Esophagus mucosa (tissue), 1 donor: ENCODE measurements at regions not wholly inside any gene's neighbourhood (a gene's known extent, or its start where the extent isn't known, plus 50 kb on each side); places are given as distances from the start of the nearest gene placed in this dataset.
"Not testable (repeated sequence)": the region's sequence is repeated elsewhere in the genome, so short reads cannot be mapped to it uniquely, and the experiment has no call there.

ENCODE experiments used
- ATAC-seq: fragments of 200-7000 bp; cut with Tn5 transposase; one replicate; pipeline ENCODE4 v1.9.1; 2020
- donor health status: DM: yes; HTN: yes; CAD: no.

DNA sequence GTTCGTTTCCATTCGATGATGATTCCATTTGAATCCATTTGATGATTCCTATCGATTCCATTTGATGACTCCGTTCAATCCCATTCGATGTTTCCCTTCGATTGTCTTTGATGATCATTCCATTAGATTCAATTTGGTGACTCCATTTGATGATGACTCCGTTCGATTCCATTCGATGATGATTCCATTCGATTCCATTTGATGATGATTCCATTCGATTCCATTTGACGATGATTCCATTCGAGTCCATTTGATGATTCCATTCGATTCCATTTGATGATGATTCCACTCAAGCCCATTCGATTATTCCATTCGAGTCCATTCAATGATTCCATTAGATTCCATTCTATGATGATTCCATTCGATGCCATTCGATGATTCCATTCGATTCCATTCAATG lies 2730.6 kb downstream of the RPIA start:
- ATAC-seq, result not testable (repeated sequence)

DNA sequence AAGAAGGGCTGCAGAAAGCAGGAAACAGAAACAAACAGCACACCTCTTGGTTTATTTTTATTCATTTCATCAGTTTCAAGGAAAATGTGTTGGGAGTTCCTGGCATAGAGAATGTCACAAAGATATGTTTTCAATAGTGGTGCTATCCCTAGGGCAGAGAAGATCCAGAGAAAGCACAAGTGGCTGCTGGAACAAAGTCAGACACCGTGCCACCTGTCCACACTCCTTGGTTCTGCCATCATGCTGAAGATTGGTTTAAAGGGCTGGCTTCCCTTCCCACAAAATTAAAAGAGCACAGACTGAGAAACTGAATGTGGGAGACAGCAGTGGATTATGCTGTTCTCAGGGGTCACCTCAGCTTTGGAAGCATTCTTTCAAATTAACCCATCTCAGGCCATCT lies 2735.7 kb downstream of the RPIA start:
- ATAC-seq, result not testable (repeated sequence)

DNA sequence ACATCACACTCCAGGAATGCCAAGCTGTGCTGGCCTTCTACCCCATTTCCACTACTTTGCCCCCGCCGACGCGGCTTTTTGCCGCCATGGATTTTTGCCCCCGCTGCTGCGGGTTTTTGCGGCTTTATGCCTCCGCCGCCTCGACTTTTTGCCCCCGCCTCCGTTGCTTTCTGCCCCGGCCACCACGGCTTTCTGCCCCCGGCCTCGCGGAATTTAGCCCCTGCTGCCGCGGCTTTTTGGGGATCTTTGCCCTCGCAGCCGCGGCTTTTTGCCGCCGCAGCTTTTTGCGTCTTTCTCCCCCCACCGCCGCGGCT lies 2750.4 kb downstream of the RPIA start:
- not testable (repeated sequence) for ATAC-seq

DNA sequence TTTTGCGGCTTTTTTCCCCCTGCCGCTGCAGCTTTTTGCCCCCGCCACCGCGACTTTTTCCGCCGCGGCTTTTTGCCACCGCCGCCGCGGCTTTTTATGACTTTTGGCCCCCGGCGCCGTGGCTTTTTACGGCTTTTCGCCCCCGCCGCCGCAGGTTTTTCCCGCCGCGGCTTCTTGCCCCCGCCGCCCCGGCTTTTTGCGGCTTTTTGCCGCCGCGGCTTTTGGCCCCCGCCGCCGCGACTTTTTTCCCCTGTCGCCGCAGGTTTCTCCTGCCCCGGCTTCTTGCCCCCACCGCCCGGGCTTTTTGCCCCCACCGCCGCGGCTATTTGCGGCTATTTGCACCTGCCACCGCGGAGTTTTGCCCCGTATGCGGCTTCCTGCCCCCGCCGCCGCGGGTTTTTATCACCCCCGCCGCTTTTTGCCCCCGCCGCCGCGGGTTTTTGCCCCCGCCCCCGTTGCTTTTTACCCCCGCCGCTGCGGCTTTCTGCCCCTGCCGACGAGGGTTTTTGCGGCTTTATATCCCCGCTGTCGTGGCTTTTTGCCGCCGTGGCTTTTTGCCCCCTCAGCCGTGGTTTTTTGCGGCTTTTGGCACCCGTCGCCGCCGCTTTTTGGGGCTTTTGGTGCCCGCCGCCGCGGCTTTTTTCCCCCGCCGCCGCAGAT lies 2750.9 kb downstream of the RPIA start:
- no peak for ATAC-seq

DNA sequence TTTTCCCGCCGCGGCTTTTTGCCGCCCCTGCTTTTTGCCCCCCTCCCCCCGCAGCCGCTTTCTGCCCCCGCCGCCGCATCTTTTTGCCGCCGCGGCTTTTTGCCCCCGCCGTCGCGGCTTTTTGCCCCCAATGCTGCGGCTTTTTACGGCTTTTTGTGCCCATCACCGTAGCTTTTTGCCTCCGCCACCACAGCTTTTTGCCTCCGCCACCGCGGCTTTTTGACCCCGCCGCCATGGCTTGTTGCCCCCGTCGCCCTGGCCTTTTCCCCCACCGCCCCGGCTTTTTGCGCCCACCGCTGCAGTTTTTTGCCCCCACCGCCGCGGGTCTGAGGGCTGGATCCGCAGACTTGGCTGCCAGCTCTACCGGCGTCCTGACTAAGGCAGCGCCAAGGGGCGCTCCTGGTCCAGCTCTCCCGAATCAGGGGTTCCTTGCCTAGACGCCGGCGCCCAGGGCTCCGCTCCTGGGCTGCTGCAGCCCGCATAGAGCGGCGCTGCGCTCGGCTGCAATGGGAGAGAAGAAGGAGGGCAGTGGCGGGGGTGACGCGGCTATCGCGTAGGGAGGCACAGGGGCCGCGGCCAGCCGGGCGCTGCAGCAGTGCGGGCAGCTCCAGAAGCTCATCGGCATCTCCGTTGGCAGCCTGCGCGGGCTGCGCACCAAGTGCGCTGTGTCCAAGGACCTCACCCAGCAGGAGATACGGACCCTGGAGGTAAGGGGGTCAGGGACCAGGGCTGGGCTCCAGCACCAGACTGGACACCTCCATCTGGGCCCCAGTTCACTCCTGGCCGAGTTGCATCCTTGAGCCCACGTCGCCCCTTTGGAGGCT lies 2751.6 kb downstream of the RPIA start:
- not testable (repeated sequence) for ATAC-seq

DNA sequence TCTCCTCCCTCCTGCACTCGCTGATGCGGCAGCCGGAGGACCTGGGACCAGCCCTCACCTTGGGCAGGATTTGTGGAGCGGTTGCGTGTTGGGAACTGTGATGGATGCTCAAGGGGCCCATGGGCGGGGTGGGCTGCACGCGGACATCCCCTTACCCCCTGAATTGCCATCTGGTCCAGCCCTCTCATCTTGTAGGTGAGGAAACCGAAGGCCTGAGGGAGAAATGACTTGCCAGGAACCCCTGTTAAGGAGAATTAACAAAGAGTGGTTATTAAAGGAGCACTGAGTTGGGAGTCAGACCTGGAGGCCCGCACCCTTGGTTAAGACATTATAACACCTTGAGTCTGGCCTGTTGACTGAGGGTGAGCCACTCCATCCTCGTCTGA lies 2752.2 kb downstream of the RPIA start:
- not testable (repeated sequence) for ATAC-seq

DNA sequence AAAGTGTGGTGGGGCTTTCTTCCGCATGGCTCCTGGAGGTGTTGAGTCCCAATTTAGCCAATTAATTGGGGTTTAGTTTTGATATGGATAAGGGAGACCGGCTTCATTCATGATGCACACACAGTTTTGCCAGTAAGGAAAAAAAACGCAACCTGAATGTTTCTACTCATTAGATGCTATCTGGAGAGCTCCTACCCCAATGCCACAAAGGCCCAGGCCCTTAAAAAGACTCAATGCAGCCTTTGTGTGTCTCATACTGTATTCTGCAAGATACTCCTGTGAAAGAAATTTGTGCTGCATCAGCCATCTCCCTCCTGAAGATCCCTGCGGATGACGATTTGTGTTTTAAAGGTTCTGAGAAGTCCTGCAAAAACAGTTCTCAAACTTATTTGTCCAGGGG lies 2754.2 kb downstream of the RPIA start:
- ATAC-seq, result not testable (repeated sequence)

DNA sequence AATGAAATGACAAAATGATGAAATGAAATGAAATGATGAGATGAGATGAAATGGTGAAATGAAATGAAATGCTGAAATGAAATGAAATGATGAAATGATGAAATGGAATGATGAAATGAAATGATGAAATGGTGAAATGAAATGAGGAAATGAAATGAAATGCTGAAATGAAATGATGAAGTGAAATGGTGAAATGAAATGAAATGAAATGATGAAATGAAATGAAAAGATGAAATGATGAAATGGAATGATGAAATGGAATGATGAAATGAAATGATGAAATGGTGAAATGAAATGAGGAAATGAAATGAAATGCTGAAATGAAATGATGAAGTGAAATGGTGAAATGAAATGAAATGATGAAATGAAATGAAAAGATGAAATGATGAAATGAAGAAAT lies 2755.0 kb downstream of the RPIA start:
- not testable (repeated sequence) for ATAC-seq

DNA sequence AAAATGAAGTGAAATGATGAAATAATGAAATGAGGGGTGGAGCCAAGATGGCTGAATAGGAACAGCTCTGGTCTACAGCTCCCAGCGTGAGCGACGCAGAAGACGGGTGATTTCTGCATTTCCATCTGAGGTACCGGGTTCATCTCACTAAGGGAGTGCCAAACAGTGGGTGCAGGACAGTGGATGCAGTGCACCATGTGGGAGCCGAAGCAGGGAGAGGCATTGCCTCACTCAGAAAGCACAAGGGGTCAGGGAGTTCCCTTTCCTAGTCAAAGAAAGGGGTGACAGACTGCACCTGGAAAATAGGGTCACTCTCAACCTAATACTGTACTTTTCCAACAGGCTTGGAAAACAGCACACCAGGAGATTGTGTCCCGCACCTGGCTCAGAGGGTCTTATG lies 2755.4 kb downstream of the RPIA start:
- ATAC-seq, result not testable (repeated sequence)

DNA sequence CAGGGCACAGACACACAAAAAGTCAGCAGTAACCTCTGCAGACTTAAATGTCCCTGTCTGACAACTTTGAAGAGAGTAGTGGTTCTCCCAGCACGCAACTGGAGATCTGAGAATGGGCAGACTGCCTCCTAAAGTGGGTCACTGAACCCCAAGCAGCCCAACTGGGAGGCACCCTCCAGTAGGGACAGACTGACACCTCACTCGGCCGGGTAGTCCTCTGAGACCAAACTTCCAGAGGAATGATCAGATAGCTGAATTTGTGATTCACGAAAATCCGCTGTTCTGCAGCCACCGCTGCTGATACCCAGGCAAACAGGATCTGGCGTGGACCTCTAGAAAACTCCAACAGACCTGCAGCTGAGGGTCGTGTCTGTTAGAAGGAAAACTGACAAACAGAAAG lies 2756.0 kb downstream of the RPIA start:
- ATAC-seq, result not testable (repeated sequence)

DNA sequence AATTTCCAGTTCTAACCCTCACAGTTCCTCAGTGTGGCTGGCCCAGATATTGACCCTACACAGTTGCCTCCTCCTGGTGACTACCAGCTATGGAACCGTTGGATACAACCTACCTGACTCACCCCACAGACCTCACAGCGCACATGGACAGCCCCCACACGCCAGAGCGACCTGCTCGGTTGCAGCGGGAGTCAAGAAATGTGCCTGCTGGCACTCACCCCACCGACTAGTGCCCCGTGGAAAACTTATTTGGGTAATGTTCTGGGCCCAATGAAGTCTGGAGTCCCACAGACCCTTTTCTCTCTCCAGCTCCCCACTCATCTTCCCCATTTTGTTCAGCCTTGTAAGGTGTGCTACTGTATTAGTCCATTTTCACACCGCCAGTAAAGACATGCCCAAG lies 2770.8 kb downstream of the RPIA start:
- not testable (repeated sequence) for ATAC-seq

DNA sequence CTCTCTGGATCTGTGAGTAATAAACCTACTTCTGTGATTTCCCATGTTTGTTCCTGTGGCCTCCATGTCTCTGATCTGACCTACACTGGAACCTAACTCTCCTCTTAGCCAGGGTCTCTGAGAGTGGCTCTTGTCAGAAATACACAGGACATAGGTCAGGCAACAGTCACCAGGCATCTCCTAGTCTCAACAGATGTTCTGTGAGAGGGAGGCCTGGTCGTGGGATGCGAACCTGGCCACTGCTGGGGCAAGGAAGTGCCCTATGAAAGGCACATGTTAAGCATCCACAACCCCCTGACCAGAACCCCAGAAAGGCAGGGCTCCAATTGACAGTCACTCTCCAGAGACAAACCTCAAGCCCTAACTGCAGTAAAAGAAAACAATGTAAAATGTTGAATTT lies 2771.5 kb downstream of the RPIA start:
- not testable (repeated sequence) for ATAC-seq

DNA sequence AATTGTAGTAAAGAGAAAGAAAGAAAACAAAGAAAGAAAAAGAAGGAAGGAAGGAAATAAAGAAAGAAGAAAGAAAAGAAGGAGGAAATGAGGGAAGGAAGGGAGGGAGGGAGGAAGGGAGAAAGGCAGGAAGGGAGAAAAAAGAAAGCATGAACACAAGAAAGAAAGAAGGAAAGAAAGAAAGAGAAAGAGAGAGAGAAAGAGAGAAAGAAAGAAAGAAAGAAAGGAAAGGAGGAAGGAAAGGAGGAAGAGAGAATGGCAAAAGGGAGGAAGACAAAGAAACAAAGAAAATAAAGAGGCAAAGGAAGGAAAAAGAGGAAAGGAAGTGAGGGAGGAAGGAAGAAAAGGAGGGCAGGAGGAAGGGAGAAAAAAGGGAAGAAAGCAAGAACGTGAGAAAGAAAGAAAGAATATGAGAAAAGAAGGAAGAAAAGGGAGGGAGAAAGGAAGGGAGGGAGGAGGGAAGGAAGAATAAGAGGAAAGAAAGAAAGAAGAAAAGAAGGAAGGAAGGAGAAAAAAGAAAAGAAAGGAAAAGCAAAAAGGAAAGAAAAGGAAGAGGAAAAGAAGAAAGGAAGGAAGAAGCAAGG lies 2775.4 kb downstream of the RPIA start:
- not testable (repeated sequence) for ATAC-seq

DNA sequence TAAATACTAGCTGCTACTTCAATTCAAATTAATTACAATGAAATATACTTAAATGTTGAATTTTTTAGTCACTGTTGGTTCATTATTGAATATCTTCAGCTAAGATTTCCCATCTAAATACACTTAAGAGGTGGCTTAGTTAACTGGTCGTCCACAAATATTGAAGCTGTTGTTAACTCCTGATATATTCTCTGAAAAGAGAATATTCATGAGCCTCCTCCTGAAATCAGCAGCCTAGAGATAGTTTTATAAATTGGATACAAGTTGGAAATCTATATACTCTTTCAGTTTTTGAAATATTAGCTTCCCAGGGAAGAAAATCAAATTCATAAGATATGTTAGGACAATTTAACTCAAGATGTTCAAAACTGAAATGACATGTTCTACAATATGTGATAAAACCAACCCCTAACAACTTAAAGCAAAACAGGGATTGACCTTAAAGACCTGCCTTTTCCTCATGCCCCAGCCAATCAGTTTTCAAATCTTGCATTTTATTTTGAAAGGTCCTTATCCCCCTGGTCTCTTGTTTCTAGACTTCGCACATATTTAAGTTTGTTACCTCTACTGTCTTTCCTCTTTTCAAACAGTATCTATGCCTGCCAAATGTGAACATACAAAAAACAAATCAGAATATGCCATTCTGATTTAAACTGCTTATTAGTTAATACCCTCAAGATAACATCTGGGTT lies 2784.9 kb downstream of the RPIA start:
- ATAC-seq, result not testable (repeated sequence)

DNA sequence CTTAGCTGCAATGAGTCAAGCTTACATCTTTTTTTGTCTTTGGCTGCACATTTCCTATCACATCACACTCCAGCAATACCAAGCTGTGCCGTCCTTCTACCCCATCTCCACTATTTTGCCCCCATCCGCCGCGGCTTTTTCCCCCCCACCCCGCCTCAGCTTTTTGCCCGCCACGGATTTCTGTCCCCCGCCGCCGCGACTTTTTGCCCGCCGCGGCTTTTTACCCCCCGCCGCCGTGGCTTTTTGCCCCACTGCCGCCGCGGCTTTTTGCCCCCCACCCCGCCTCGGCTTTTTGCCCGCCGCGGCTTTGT lies 2785.4 kb downstream of the RPIA start:
- not testable (repeated sequence) for ATAC-seq

DNA sequence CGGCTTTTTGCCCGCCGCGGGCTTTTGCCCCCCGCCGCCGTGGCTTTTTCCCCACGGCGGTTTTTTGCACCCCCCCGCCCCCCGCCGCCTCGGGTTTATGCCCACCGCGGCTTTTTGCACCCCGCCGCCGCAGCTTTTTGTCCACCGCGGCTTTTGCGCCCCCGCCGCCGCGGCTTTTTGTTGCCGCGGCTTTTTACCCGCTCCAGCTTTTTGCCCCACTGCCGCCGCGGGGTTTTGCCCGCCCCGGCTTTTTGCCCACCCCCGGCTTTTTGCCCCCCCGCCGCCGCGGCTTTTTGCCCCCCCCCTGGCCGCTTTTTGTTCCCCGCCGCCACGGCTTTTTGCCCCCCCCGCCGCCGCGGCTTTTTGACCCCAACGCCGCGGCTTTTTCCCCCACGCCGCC lies 2785.8 kb downstream of the RPIA start:
- ATAC-seq, result not testable (repeated sequence)

DNA sequence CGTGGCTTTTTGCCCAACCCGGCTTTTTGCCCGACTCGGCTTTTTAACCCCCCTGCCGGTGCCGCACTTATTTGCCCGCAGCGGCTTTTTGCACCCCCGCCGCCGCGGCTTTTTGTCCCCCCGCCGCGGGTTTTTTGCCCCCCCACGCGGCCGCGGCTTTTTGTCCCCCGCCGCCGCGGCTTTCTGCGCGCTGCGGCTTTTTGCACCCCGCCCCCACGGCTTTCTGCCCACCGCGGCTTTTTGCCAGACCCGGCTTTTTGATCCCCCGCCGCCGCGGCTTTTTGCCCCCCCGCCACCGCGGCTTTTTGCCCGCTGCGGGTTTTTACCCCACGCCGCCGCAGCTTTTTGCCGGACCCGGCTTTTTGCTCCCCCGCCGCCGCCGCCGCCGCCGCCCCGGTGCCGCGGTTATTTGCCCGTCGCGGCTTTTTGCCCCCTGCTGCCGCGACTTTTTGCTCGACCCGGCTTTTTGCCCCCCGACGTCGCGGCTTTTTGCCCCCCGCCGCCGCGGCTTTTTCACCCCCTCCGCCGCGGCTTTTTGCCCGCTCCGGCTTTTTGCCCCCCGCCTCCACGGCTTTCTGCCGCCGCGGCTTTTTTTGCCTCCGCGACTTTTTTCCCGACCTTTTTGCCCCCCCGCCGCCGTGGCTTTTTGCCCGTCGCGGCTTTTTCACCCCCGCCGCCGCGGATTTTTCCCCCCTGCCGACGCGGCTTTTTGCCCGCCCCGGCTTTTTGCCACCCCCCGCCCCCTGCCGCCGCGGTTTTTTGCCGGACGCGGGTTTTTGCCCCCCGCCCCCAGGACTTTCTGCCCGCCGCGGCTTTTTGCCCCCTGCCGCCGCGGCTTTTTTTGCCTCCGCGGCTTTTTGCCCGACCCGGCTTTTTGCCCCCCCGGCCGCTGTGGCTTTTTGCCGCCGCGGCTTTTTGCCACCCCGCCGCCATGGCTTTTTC lies 2786.5 kb downstream of the RPIA start:
- ATAC-seq, result no peak

DNA sequence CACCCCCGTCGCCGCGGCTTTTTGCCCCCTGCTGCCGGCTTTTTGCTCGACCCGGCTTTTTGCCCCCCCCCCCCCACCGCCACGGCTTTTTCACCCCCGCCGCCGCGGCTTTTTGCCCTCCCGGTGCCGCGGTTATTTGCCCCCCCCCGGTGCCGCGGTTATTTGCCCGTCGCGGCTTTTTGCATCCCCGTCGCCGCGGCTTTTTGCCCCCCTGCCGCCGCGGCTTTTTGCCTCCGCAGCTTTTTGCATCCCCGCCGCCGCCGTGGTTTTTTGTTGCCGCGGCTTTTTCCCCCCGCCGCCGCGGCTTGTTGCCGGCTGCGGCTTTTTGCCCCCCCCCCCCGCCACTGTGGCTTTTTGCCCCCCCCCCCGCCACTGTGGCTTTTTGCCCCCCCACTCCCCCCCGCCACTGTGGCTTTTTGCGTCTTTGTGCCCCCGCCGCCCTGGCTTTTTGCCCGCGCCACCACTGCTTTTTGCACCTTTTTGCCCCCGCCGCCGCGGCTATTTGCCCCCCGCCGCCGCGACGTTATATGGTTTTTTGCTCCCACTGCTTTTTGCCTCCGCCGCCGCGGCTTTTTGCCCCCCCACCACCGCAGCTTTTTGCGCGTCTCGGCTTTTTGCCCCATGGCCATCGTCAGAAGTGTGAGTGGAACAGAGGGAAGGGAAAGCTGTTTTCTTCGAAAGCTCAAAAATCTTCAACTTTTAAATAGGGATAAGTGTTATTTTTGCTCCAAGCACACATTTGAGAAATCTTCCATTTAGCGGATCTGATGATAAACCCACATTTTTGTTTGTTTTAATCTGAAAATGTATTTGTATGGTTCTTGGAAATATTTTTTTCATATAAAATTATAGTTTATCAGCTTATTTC lies 2787.6 kb downstream of the RPIA start:
- not testable (repeated sequence) for ATAC-seq

DNA sequence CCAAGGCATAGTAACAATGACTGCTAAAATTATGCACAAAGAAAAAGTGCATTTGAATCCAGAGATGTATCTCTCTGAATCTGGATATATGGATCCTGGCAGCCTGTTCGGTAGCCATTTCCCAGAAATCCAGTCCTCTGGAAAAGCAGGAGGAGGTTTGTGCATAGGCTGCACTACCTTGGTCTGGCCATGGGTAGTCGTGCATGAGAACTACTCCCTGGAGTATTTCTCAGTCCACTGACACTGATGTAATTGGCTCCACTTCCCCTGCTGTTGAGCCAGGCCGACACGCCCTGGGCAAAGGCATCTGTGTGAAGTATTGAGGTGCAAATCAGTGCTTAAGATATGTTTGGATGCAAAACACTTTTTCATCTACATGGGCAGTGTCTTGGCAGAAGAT lies 2793.8 kb downstream of the RPIA start:
- not testable (repeated sequence) for ATAC-seq

DNA sequence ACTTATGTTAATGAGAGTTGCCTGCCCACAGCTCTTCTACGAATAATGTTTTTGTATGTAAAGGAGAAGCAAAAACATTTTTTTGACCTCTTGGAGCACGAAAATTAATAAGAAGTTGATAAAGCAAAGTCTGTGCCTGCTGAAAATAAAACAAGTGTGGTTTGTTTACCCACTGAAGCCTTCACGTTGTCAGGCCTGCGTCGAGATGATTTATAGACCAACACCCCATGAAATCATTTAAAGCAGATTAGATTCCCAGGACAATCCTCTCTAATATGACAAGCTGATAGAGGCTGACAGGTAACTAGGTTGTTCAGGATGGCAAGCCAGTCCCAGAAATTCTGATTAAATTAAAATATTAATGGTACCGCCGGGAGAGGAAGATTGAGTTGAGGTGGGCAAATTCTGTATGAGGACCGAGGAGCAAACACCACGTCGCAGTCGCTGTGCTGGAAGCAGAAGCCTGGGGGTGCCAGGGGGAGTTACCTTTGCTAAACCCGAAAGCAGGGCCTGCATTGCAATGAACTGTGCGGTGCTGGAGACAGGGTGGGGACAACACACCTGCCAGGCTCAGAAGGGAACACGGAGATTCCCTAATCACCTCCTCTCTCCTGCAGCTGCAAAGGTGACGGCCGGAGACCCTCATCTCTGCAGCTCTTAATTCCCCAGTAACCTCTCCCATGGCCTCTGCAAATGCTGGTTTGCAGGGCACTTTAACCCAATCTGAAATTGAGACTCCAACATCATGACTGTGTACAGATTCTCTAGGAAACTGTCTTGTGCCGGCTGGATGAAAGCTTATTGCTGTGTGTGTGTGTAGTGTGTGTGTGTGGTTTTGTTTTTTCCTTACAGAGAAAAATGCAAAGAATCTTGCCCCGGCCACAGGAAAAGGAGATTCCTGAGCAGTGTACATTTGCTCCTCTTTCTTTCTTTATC lies 2805.9 kb downstream of the RPIA start:
- ATAC-seq, result peak; percentile 54
